ENCODE measurements at regions not wholly inside any gene's neighbourhood (a gene's known extent, or its start where the extent isn't known, plus 50 kb on each side); places are given as distances from the start of the nearest gene placed in this dataset.

DNA sequence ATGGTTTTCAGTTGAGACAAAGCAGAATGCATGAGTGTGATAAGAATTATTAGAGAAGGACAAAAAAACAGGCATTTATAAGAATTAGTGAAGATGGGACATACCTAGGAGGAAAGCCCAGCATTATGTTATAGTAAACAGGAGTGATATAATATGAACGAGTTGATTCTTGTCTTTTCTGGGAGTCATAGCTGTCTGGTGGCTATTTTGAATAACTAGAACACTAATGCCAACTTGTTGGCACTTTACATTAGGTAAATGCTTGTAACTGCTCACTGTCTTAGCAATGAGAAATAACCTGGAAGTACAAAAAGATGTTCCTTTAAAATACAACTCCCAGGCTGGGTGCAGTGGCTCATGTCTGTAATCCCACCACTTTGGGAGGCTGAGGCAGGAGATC is 540.8 kb upstream of the SPHKAP start:
- TF ChIP-seq, protein P1, sequence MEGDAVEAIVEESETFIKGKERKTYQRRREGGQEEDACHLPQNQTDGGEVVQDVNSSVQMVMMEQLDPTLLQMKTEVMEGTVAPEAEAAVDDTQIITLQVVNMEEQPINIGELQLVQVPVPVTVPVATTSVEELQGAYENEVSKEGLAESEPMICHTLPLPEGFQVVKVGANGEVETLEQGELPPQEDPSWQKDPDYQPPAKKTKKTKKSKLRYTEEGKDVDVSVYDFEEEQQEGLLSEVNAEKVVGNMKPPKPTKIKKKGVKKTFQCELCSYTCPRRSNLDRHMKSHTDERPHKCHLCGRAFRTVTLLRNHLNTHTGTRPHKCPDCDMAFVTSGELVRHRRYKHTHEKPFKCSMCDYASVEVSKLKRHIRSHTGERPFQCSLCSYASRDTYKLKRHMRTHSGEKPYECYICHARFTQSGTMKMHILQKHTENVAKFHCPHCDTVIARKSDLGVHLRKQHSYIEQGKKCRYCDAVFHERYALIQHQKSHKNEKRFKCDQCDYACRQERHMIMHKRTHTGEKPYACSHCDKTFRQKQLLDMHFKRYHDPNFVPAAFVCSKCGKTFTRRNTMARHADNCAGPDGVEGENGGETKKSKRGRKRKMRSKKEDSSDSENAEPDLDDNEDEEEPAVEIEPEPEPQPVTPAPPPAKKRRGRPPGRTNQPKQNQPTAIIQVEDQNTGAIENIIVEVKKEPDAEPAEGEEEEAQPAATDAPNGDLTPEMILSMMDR (IDR thresholded peaks at IDR 0.05) = no peak
- no peak for TF ChIP-seq POLR2A (IDR thresholded peaks at IDR 0.05)

Data from body of pancreas (tissue), 4 donors.